GM12878 (cell line): ENCODE measurements at regions not wholly inside any gene's neighbourhood (a gene's known extent, or its start where the extent isn't known, plus 50 kb on each side); places are given as distances from the start of the nearest gene placed in this dataset.

Experiments
- ATAC-seq: fragments of 200-7000 bp; cut with Tn5 transposase; 3 replicates; pipeline ENCODE4 v1.9.1; 2020; ENCODE audit warnings: mild to moderate bottlenecking, moderate library complexity
- BruUV-seq: library from RNA; stranded (reverse); fragments of 400-500 nt; replicated peaks from 2 replicates; lab custom pipeline; 2021; lab: Mats Ljungman, UMichigan
- CTCF ChIA-PET: fragments of 300-600 bp; sonication (Branson Sonifier 250); formaldehyde crosslinking; extraction: SDS; loops from one replicate; lab custom pipeline; 2021; ENCODE audit warnings: inconsistent platforms; lab: Yijun Ruan, JAX
- POLR2A ChIA-PET: fragments of 350-600 bp; formaldehyde crosslinking; extraction: SDS; loops from one replicate; lab custom pipeline; 2021; ENCODE audit warnings: inconsistent platforms; lab: Charles Lee
- RAD21 ChIA-PET: fragments of 300-600 bp; sonication (Branson Sonifier 250); formaldehyde crosslinking; loops from one replicate; lab custom pipeline; 2023; ENCODE audit warnings: antibody characterized with exemption; ENCODE audit not compliant: unreplicated experiment; lab: Charles Lee
- SMC1A ChIA-PET: fragments of 300-600 bp; sonication (Branson Sonifier 250); formaldehyde crosslinking; loops from one replicate; lab custom pipeline; 2023; ENCODE audit not compliant: unreplicated experiment, uncharacterized antibody; lab: Charles Lee
- DNase-seq: peaks from one replicate; pipeline ENCODE4 v3.0.0-alpha.2; 2011; ENCODE audit warnings: low read depth, low spot score
- FAIRE-seq: peaks from 3 replicates; lab custom pipeline; 2011; peaks lifted over from hg19 to GRCh38; lab: Jason Lieb, UNC
- H2AFZ ChIP-seq: 2 replicates; pipeline ENCODE4 v1.6.0; 2011; ENCODE audit warnings: low read depth, low read length, control low read depth; ENCODE audit not compliant: control insufficient read depth
- H3K27ac ChIP-seq: 2 replicates; pipeline ENCODE4 v1.5.1; 2011; ENCODE audit warnings: control low read depth; ENCODE audit not compliant: control insufficient read depth, insufficient read depth
- H3K27me3 ChIP-seq, 2 experiments: replicated peaks in 1 of 2; 2 replicates each; pipeline versions ENCODE4 v1.6.0 to v1.6.1; 2011; ENCODE audit warnings: low read length in 1 of 2; ENCODE audit not compliant: control insufficient read depth in 2 of 2, insufficient read depth in 2 of 2
- H3K36me3 ChIP-seq, 2 experiments: 2 replicates each; pipeline ENCODE4 v1.5.1; 2011; ENCODE audit warnings: low read length in 1 of 2; ENCODE audit not compliant: control insufficient read depth in 2 of 2, insufficient read depth in 2 of 2
- H3K4me1 ChIP-seq: 2 replicates; pipeline ENCODE4 v1.6.1; 2011; ENCODE audit warnings: mild to moderate bottlenecking, low read length, moderate library complexity, mixed read lengths; ENCODE audit not compliant: control insufficient read depth, insufficient read depth
- H3K4me2 ChIP-seq: 2 replicates; pipeline ENCODE4 v1.6.0; 2011; ENCODE audit warnings: control low read depth; ENCODE audit not compliant: control insufficient read depth, insufficient read depth
- H3K4me3 ChIP-seq: fragments of 200-600 bp; sonication (generic); 2 replicates; pipeline ENCODE4 v1.5.1; 2016
- H3K79me2 ChIP-seq: 2 replicates; pipeline ENCODE4 v1.6.0; 2011; ENCODE audit warnings: low read length; ENCODE audit not compliant: control insufficient read depth, insufficient read depth
- H3K9ac ChIP-seq: 2 replicates; pipeline ENCODE4 v1.8.0; 2011; ENCODE audit warnings: low read length, control low read depth, mixed read lengths; ENCODE audit not compliant: control insufficient read depth, insufficient read depth
- H3K9me3 ChIP-seq: replicated peaks from 3 replicates; pipeline ENCODE4 v1.5.1; 2011; ENCODE audit warnings: mild to moderate bottlenecking, low read length; ENCODE audit not compliant: control insufficient read depth, insufficient read depth
- H4K20me1 ChIP-seq: 2 replicates; pipeline ENCODE4 v1.6.0; 2011; ENCODE audit not compliant: control insufficient read depth, insufficient read depth
- ATF2 ChIP-seq: IDR thresholded peaks from 2 replicates; pipeline ENCODE4 v1.6.1; 2012; ENCODE audit warnings: low read length, inconsistent platforms
- BCL3 ChIP-seq: IDR thresholded peaks from 2 replicates; pipeline ENCODE4 v1.6.1; 2011; ENCODE audit warnings: borderline replicate concordance, low read depth, mild to moderate bottlenecking, moderate library complexity, low read length; ENCODE audit not compliant: insufficient read depth, poor library complexity, severe bottlenecking
- CBX5 ChIP-seq: sonication (generic); IDR thresholded peaks from 2 replicates; pipeline ENCODE4 v1.6.1; 2016; ENCODE audit warnings: low read depth, moderate library complexity, mild to moderate bottlenecking, inconsistent platforms
- CHD2 ChIP-seq: IDR thresholded peaks from 2 replicates; pipeline ENCODE4 v1.6.1; 2011; ENCODE audit warnings: low read depth, low read length, improper control_type of control experiment, borderline replicate concordance
- EED ChIP-seq: sonication (generic); IDR thresholded peaks from 2 replicates; pipeline ENCODE4 v1.6.1; 2016; ENCODE audit warnings: antibody characterized with exemption, low read depth
- GATAD2B ChIP-seq: fragments of 450-650 bp; conservative IDR thresholded peaks from 2 replicates; pipeline ENCODE4 v1.6.1; 2017; ENCODE audit warnings: low read depth, mild to moderate bottlenecking, moderate library complexity
- IRF4 ChIP-seq: IDR thresholded peaks from 2 replicates; pipeline ENCODE4 v1.6.1; 2011; ENCODE audit warnings: low read depth, low read length
- LARP7 ChIP-seq: fragments of 450-650 bp; IDR thresholded peaks from 2 replicates; pipeline ENCODE4 v1.6.1; 2017; ENCODE audit warnings: mild to moderate bottlenecking
- MAX ChIP-seq: IDR thresholded peaks from 2 replicates; pipeline ENCODE4 v1.6.1; 2012; ENCODE audit warnings: low read depth, low read length, improper control_type of control experiment
- MXI1 ChIP-seq: fragments of 150-350 bp; IDR thresholded peaks from 2 replicates; pipeline ENCODE4 v1.6.1; 2011; ENCODE audit warnings: low read depth, mild to moderate bottlenecking, inconsistent platforms, low read length, improper control_type of control experiment
- POLR2AphosphoS2 ChIP-seq: IDR thresholded peaks from 2 replicates; pipeline ENCODE4 v1.6.1; 2011; ENCODE audit warnings: low read depth, mild to moderate bottlenecking, low read length, improper control_type of control experiment, moderate library complexity
- RAD21 ChIP-seq: IDR thresholded peaks from 2 replicates; pipeline ENCODE4 v1.6.1; 2011; ENCODE audit warnings: mild to moderate bottlenecking, low read depth, low read length, moderate library complexity; ENCODE audit not compliant: insufficient read depth
- SIN3A ChIP-seq: IDR thresholded peaks from 2 replicates; pipeline ENCODE4 v1.6.1; 2012; ENCODE audit warnings: low read depth, low read length, improper control_type of control experiment
- SP1 ChIP-seq: IDR thresholded peaks from one replicate; pipeline ENCODE4 v1.6.1; 2011; ENCODE audit warnings: low read depth, low read length
- SPI1 ChIP-seq: IDR thresholded peaks from 2 replicates; pipeline ENCODE4 v1.6.1; 2011; ENCODE audit warnings: low read depth, mild to moderate bottlenecking, low read length, moderate library complexity, borderline replicate concordance; ENCODE audit not compliant: insufficient read depth
- SUPT20H ChIP-seq: IDR thresholded peaks from 2 replicates; pipeline ENCODE4 v1.6.1; 2011; ENCODE audit warnings: low read depth, mild to moderate bottlenecking, low read length, moderate library complexity, borderline replicate concordance; ENCODE audit not compliant: control insufficient read depth
- in situ Hi-C: fragments of 300-500 bp; cut with MboI; formaldehyde crosslinking; loops from 9 replicates; pipeline ENCODE4 v1.14.3; 2018; ENCODE audit warnings: mixed read lengths
- intact Hi-C: fragments of 100-400 bp; cut with micrococcal nuclease; formaldehyde crosslinking; loops from one replicate; pipeline ENCODE4 v1.14.2; 2022; ENCODE audit not compliant: unreplicated experiment

GRCh38 chr18:67282796-67283195 lies 233.7 kb downstream of the DSEL start:
- ChIA-PET RAD21 (no interaction called here), POLR2A (no interaction called here), CTCF (no interaction called here), SMC1A (no interaction called here)
- FAIRE-seq (no peak), ATAC-seq (no peak), DNase-seq (no peak)
- Histone ChIP-seq H3K4me3 (no peak overlapping the region), H3K4me1 (no peaks in the 10 kb centered on the region), H3K27ac (no peak overlapping the region), H2AFZ (no peak overlapping the region), H3K36me3 (no peaks in the 10 kb centered on the region), H4K20me1 (no peaks in the 10 kb centered on the region), H3K27me3 (no peaks in the 10 kb centered on the region), H3K79me2 (no peaks in the 10 kb centered on the region), H3K9me3 (no peaks in the 10 kb centered on the region), H3K4me2 (no peak overlapping the region), H3K9ac (no peak overlapping the region)
- no TSS peak for BruUV-seq
- intact Hi-C loops (no loop called here), in situ Hi-C loops (no loop called here)
- TF ChIP-seq CBX5 (no peak), BCL3 (no peak), SUPT20H (no peak), SP1 (no peak), GATAD2B (no peak), ATF2 (no peak), CHD2 (no peak), POLR2AphosphoS2 (no peak), MAX (no peak), SPI1 (no peak), SIN3A (no peak), MXI1 (no peak), LARP7 (no peak), EED (no peak), IRF4 (no peak), RAD21 (no peak)
